Posterior vena cava (tissue), 2 donors: ENCODE measurements at regions not wholly inside any gene's neighbourhood (a gene's known extent, or its start where the extent isn't known, plus 50 kb on each side); places are given as distances from the start of the nearest gene placed in this dataset.

Experiments used
- DNase-seq: peaks from one replicate; pipeline ENCODE4 v3.0.0-alpha.2; 2020; ENCODE audit warnings: low spot score
- intact Hi-C, 2 donors: fragments of 100-400 bp; cut with DNase I; formaldehyde crosslinking; loops; one replicate each; pipeline versions ENCODE4 v1.14.1 to v1.14.2; 2022 to 2023
- donor health status: DM: yes; HTN: yes; CAD: no.
- donor health status: DM: yes; HTN: yes; CAD: no.

GRCh38 chr12:61915420-61915819 is 344.8 kb upstream of the USP15 start:
- intact Hi-C loops = no loop called here
- no peak for DNase-seq

GRCh38 chr12:61916831-61917230 is 343.4 kb upstream of the USP15 start:
- intact Hi-C loops = no loop called here

GRCh38 chr12:61919686-61920085 is 340.5 kb upstream of the USP15 start:
- intact Hi-C loops = no loop called here

More at GRCh38 chr12:61916831-61917230, 343.4 kb upstream of the USP15 start:
- no peak for DNase-seq

DNA sequence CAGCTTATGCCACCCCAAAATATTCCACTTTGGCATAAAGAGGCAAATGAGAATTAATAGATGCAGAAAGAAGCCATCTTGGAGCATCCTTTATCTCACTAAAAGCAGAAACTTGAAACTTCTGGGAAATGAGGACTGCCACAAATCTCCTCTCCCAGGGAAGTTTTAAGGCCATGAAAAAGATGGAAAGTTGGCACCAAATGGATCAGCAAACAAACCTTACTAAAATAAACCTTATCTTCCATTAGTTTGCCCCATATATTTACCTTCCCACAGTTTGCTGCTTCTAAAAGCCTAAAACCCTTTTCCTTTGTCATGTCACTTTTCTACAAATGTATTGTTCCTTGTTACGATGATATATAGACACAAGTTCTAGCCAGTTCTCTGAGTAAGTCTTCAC is 340.0 kb upstream of the USP15 start:
- DNase-seq = no peak

More at GRCh38 chr12:61919686-61920085, 340.5 kb upstream of the USP15 start:
- no peak for DNase-seq

GRCh38 chr12:61923152-61923551 is 337.1 kb upstream of the USP15 start:
- no peak for DNase-seq
- intact Hi-C loops = no loop called here

More for the DNA sequence above, 340.0 kb upstream of the USP15 start:
- intact Hi-C loops = no loop called here

DNA sequence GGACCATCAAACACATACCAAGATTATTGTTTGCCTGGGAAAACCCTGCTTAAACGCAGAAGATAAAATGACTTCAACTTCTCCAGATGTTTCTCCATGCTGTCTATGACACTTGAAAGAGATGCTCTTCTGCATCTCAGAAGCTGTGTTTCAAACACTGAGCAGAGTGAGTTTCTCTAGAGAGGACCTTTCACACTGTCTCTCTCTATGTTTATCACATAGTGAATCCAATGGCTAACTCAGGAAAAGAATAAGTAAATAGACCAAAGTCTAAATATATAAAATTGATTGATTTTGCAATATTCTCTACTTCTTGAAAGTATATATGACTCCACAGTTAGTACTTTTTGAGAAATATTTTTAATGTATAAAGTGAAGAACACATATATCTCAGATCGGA is 325.6 kb upstream of the USP15 start:
- DNase-seq = no peak
- intact Hi-C loops = no loop called here

GRCh38 chr12:61939977-61940376 is 320.2 kb upstream of the USP15 start:
- intact Hi-C loops = no loop called here
- no peak for DNase-seq

- DNase-seq = no peak
- intact Hi-C loops = no loop called here
Observed at GRCh38 chr12:61956545-61956944, 303.7 kb upstream of the USP15 start.

DNA sequence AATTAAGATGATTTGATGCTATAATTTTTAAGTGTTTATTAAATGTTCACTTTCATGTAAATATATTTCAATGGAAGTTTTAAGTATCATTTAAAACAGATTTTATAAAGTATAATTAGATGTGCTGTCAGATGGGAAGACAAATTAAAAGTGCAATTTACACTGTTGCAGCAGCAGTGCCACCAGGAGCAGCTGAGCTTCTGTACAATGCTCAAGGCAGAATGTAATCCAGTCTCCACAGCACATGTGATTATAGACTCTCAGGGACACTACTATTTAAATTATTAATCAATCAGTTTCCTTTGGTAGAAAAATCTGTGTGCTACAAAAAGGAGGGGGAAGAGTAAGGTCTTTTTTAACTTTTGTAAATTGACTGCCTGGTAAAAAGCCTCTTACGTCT is 285.7 kb upstream of the USP15 start:
- intact Hi-C loops = no loop called here
- DNase-seq = no peak

DNA sequence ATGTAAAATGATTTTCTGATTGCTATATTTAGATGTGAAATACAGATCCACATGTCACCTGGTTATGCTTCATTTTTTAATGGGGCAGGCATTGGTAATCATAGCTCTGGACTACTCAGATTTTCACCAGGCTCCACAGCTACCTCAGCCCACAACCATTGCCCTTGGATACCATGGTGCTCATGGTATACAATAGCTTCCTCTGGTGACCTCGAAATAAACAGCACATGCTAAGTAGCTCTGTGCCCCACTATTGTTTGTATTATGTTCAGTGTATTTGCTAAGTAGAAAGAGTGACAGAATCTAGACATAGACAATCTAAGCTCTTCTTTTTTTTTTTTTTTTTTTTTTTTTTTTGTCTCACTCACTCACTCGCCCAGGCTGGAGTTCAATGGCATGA is 274.4 kb upstream of the USP15 start:
- intact Hi-C loops = no loop called here

DNA sequence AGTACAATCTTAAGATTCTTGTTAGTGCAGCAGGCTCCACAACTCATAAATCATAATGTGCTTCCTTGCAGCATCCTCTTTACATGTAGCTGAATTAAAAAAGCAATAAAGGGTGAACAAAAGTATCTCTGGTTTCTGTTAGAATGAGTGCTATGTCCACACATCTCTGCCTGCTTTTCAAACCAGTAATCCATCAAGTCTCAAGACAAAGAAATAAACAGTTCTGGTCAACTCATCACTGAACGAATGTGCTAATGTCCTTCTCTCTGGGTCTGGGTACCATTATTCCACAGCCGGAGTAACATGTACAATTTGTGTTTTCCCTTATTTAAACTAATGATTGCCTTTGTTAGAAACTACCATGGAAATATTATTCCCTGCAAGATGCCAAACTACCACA is 273.0 kb upstream of the USP15 start:
- no peak for DNase-seq
- intact Hi-C loops = no loop called here

More for the DNA sequence above, 274.4 kb upstream of the USP15 start:
- no peak for DNase-seq

DNA sequence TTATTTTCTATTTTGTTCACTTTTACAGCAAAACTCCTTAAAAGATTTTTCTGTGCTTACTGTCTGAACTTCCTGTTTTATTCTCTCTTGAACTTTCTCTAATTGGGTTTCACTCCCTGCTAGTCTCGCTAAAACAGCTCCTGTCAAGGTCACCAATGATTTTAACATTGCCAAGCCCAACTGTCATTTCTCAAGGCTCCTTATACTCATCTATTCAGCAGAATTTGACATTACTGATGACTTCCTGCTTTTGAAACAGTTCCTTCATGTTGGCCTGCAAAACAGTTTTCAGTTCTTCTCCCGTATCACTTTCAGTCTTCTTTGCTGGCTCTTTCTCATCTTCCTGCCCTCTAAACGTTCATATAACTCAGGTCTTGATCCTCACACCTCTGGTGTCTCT is 268.5 kb upstream of the USP15 start:
- intact Hi-C loops = no loop called here

GRCh38 chr12:61993734-61994345 is 266.4 kb upstream of the USP15 start:
- intact Hi-C loops = no loop called here
- no peak for DNase-seq

More for the DNA sequence above, 268.5 kb upstream of the USP15 start:
- DNase-seq = no peak

DNA sequence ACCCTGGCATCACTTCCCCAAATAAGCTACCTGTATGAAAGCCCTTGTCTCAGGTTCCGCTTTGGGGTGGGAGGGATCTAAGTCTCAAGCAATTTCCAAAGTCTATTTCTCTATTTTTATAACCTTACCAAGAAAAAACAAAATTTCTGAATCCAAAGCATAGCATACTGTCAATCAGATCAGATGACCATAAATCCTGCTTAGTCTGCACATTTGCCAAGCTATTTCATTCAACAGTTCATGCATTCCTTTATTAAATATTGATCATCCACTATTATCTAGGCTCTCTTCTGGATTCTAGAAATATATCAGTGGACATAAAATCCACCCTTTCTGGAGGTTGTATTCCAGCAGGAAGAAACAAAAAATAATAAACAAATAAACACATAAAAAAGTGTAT is 263.5 kb upstream of the USP15 start:
- DNase-seq = no peak
- intact Hi-C loops = no loop called here

GRCh38 chr12:61998791-61999190 is 261.4 kb upstream of the USP15 start:
- no peak for DNase-seq
- intact Hi-C loops = no loop called here

DNA sequence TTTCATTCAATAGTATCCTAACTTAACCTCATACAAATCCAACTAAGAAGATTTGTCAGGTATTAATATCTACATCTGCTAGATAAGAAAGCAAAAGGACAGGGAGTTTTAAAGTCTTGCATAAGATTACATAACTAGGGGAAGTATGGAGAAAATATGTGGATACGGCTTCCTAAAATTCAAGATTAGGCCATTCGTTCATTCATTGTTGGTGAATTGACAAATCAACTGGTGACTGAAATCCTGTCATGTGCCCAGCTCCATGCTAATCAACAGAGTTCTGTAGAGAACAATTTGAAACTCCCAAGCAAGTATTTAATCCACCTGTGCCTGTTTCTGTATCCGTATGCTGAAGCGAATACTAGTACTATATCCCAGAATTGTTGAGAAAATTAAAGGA is 260.9 kb upstream of the USP15 start:
- no peak for DNase-seq
- intact Hi-C loops = no loop called here

- no peak for DNase-seq
- intact Hi-C loops = no loop called here
Observed at GRCh38 chr12:62001424-62001823, 258.8 kb upstream of the USP15 start.

DNA sequence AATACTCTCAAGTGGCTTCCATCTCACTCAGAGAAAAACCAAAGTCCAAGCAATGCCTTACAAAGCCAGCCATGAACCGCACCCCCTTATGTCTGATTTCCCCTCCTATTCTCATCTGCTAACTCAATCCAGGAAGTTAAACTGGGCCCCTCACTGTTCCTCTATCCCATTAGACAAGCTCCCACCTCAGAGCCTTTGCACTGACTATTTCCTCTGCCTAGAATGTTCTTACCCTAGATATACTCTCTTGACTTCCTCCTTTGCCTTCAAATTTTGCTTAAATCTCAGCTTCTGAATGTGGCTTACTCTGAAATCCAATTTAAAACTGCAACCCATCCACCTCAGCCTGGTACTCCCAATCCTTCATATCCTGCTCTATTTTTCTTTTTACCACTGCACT is 257.0 kb upstream of the USP15 start:
- intact Hi-C loops = no loop called here
- no peak for DNase-seq

- intact Hi-C loops = no loop called here
- DNase-seq = no peak
Observed at GRCh38 chr12:62003701-62004100, 256.5 kb upstream of the USP15 start.

DNA sequence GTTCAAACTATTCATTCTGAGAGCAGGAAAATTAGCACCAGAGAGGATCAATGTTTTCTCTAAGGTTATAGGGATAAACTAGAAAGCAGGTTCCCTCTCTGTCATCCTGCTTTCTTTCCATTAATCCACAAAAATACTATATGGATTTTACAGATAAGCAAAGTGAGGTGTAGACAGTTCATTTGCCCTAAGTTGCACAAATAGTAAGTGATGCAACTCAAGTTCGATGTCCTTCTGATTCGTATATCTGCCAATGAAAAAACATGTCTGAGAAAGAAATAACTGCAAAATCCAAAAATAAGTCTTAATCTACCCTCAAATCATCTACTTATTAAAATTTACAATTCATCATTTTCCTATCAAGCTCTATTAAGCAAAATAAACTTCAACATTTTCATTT is 254.6 kb upstream of the USP15 start:
- no peak for DNase-seq
- intact Hi-C loops = no loop called here

DNA sequence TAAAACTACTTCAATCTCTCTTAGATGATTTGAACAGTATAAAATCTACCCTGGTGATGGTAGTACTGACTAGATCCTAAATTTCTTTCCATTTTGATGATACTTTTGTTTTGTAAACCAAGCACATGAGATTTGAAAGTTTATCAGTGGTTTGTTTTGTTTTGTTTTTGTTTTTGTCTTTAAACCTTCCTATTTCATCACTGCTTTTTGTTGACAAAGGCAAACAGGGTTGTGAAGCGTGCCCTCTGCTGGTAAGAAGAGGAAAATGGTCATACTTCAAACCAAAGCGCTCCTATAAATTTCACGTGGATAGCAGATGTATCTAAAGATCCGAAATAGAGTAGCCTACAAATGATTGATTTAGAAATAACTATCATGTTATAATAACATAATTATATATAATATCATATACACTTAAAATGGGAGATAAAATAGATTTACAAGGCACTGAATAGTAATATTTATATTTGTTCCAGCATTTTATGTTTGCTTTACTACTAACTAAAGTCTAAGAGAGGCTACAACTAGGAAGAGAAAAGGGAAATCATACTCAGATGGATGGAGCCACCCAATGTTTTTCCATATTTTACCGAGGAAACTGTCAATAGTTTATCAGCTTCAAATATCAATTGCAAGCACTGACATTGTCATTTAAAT is 254.0 kb upstream of the USP15 start:
- DNase-seq = no peak
- intact Hi-C loops = no loop called here
